HG03045 (cell line): ENCODE measurements at regions not wholly inside any gene's neighbourhood (a gene's known extent, or its start where the extent isn't known, plus 50 kb on each side); places are given as distances from the start of the nearest gene placed in this dataset.
"Not testable (repeated sequence)": the region's sequence is repeated elsewhere in the genome, so short reads cannot be mapped to it uniquely, and the experiment has no call there.

ENCODE experiments used
- ATAC-seq: cut with Tn5 transposase; IDR thresholded peaks from one replicate; pipeline ENCODE4 v1.9.1; 2021; ENCODE audit warnings: mild to moderate bottlenecking, moderate library complexity; ENCODE audit not compliant: unreplicated experiment

- no peak for ATAC-seq
Observed at GRCh38 chr9:78707080-78707479, 410.2 kb downstream of the PSAT1 start.

DNA sequence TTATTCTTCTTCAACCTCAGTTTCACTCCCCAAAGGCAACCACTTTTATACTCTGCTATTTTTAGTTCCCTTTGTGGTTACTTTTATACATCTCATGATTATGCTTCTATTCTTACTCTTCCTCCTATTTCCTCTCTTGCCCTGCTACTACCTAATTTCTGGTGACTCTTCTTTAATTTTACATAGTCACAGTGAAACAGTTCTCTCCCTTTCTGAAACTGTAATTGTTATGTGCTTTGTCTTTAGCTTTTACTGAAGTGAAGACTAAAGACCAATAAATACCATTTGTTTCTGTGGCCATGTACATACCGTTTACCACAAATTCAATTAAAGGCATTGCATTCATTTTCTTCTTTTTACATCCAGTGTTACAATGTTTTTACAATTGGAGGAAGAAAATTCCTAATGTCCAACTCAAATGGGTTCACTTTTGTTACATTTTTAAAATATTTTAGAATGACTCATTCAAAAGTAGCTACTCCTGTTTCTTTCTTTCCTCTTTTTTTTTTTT is 410.6 kb downstream of the PSAT1 start:
- peak; percentile 65 for ATAC-seq

- no peak for ATAC-seq
Observed at GRCh38 chr9:78712903-78713613, 416.1 kb downstream of the PSAT1 start.

DNA sequence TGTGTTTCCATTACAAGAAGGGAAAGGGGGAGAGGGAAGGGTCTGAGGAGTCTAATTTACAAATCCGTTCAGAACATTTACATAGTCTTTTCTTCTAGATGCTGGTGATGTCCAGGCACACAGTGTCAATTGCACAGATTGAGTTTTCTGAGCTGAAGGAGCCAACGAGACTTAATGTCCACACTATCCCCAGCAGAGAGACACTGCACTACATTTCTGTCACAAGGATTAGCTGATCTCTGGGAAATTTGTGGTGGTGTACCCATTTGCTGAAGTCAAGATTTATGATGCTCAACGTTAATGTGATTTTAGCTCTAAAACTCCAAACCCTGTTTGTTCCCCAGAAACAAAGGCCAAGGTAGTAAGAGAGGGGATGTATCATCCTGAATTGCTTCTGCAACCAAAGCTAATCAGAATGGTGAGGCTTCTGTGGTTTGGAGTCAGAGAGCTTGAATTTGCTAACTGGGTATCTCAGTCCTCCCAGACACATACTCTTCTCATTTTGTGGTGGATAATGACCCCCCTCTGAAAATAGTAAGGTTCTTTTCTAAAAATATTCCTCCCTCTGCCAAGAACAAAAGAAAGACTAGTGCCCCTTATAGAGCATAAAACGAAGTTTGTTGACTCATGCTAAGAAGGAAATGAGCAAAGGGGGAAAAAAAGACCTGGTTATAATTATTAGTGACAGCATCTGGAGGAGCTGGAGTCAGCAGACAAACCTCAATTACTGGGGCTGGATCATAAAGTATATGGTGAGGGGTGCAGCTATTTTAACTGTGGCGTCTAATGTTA is 416.9 kb downstream of the PSAT1 start:
- ATAC-seq: no peak

GRCh38 chr9:78714576-78714975 is 417.7 kb downstream of the PSAT1 start:
- ATAC-seq: no peak

GRCh38 chr9:78719029-78719428 is 422.1 kb downstream of the PSAT1 start:
- not testable (repeated sequence) for ATAC-seq

- no peak for ATAC-seq
Observed at GRCh38 chr9:78724896-78725295, 428.0 kb downstream of the PSAT1 start.

GRCh38 chr9:78725503-78725902 is 428.6 kb downstream of the PSAT1 start:
- no peak for ATAC-seq

DNA sequence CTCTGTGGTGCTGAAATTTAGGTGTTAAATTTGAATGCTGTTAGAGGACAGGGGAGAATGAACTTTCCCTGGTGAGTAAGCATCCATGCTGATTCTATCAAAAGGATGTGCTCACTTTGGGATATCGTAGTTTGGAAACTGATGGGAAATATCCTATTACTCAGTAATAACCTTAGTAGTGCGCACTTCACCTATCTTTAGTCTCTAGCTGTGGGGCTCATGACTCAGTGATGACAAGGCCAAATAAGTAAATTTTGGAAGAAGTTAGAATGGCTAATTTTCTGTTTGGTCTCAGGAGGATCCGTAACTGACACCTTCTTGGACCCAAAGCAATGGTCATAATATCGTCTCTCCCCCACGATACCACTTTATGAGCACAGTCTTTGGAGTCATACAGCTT is 448.4 kb downstream of the PSAT1 start:
- ATAC-seq: no peak

GRCh38 chr9:78746010-78746409 is 449.1 kb downstream of the PSAT1 start:
- no peak for ATAC-seq

- ATAC-seq: no peak
Observed at GRCh38 chr9:78753039-78753438, 456.1 kb downstream of the PSAT1 start.

GRCh38 chr9:78756813-78757510 is 460.0 kb downstream of the PSAT1 start:
- ATAC-seq: no peak

GRCh38 chr9:78763424-78763823 is 466.5 kb downstream of the PSAT1 start:
- ATAC-seq: no peak

DNA sequence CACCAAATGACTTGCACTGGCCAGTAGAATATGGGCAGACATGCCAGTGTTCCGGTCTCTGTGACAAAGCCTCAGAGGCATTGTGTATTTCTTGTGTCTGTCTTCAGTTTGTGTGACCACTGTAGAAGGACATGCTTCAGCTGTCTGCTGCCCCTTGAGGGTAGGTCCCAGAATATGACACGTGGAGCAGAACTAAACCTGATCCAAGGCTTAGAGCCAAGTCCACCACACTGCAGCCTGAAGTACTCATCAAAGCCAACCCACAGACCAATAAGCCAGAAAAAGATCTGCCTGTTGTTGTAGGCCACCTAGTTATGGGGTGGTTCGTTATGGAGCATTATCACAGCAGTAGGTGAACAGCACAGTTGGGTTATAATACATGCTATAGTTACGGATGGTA is 468.9 kb downstream of the PSAT1 start:
- ATAC-seq: no peak

DNA sequence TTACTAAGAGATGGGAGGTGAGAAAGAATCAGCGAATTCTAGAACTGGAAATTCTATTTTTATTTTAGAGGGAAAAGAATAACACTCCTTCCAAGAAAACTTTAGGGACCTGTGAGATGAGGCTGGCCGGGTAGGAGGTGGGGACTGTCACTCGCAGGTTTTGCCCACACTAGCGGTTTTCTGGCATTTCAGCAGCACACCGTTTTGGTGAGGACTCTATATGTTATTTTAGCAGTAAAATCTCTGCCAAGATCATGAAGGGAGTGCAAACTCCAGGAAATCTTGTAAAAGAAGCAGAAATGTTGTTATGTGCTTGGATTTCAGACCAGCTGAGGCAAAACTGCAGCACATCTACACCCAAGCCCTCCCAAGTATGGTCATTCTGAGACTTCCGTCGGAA is 470.6 kb downstream of the PSAT1 start:
- ATAC-seq: no peak

- ATAC-seq: no peak
Observed at GRCh38 chr9:78769690-78770089, 472.8 kb downstream of the PSAT1 start.

- no peak for ATAC-seq
Observed at GRCh38 chr9:78775211-78775610, 478.3 kb downstream of the PSAT1 start.

- no peak for ATAC-seq
Observed at GRCh38 chr9:78775696-78776295, 478.9 kb downstream of the PSAT1 start.

DNA sequence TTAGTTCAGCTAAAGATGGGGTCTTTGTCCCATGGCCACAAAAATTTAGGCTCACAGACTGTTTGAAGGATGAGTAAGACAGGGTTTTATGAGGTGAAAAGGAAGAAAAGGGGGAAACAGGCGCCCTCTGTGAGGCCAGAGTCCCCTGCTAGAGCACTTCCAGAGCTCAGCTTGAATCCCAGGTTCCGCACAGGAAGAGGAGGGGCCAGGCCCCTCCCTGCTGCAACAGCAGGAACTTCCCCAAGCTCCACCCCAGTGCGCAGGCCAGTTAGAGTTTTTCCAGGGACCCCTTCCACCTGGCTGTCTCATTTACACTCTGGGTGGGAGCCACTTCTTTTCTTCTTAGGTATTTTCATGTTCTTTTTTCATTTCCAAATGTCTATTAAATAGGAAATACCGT is 480.8 kb downstream of the PSAT1 start:
- no peak for ATAC-seq

DNA sequence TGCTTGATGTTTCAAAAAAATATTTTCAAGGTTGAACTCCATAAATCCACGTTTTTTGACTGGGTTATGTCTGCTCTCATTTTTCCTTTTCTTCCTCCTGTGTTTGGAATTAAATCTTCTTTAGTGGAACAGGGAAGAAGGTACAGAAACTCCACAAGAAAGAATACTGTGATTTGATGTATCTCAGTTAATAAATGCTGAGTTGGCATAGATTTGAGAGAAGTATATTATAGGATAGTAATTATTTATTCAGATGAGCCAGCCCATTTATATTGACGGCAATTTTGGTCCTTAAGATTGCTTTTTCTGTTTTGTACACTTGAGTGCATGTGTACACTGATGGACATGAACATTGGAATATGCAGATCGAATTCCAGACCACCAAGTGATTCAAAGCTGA is 481.4 kb downstream of the PSAT1 start:
- no peak for ATAC-seq

- ATAC-seq: no peak
Observed at GRCh38 chr9:78778861-78779374, 482.0 kb downstream of the PSAT1 start.
